B cell (primary cell): ENCODE measurements at regions not wholly inside any gene's neighbourhood (a gene's known extent, or its start where the extent isn't known, plus 50 kb on each side); places are given as distances from the start of the nearest gene placed in this dataset.

Source experiments
- CTCF ChIP-seq: fragments of 200-600 bp; IDR thresholded peaks from one replicate; pipeline ENCODE4 v1.8.0; 2022; ENCODE audit warnings: antibody characterized with exemption, mild to moderate bottlenecking
- EZH2 ChIP-seq: IDR thresholded peaks from 2 replicates; pipeline ENCODE4 v1.6.1; 2012; ENCODE audit warnings: borderline replicate concordance, low read depth, mild to moderate bottlenecking, moderate library complexity, low read length; ENCODE audit not compliant: insufficient read depth, poor library complexity, severe bottlenecking

- TF ChIP-seq CTCF: no peak
- TF ChIP-seq EZH2: no peak
Measured at GRCh38 chr7:84384417-84384816, 189.8 kb upstream of the SEMA3A start.
